Hepatic stellate cell (primary cell): ENCODE measurements at regions not wholly inside any gene's neighbourhood (a gene's known extent, or its start where the extent isn't known, plus 50 kb on each side); places are given as distances from the start of the nearest gene placed in this dataset.

Experiments used
- DNase-seq: peaks from one replicate; pipeline ENCODE4 v3.0.0; 2011; ENCODE audit warnings: low spot score

- DNase-seq = no peak
Observed at GRCh38 chr14:104319491-104320241, 181.3 kb downstream of the KIF26A start.

GRCh38 chr14:104320611-104321086 is 182.3 kb downstream of the KIF26A start:
- DNase-seq = no peak

GRCh38 chr14:104321088-104321801 is 182.9 kb downstream of the KIF26A start:
- no peak for DNase-seq

- no peak for DNase-seq
Observed at GRCh38 chr14:104321802-104322130, 183.4 kb downstream of the KIF26A start.

GRCh38 chr14:104322531-104323366 is 184.4 kb downstream of the KIF26A start:
- no peak for DNase-seq

GRCh38 chr14:104323551-104324175 is 185.3 kb downstream of the KIF26A start:
- DNase-seq = no peak

GRCh38 chr14:104326848-104327247 is 188.5 kb downstream of the KIF26A start:
- no peak for DNase-seq

- DNase-seq = no peak
Observed at GRCh38 chr14:104328607-104329006, 190.2 kb downstream of the KIF26A start.

- no peak for DNase-seq
Observed at GRCh38 chr14:104329793-104330192, 191.4 kb downstream of the KIF26A start.

- no peak for DNase-seq
Observed at GRCh38 chr14:104331871-104332605, 193.7 kb downstream of the KIF26A start.

GRCh38 chr14:104332634-104333270 is 194.4 kb downstream of the KIF26A start:
- DNase-seq = no peak

- DNase-seq = no peak
Observed at GRCh38 chr14:104333646-104334423, 195.4 kb downstream of the KIF26A start.

GRCh38 chr14:104334424-104335161 is 196.2 kb downstream of the KIF26A start:
- no peak for DNase-seq

GRCh38 chr14:104335176-104335575 is 196.8 kb downstream of the KIF26A start:
- DNase-seq = no peak

- DNase-seq = no peak
Observed at GRCh38 chr14:104335611-104336010, 197.2 kb downstream of the KIF26A start.

- no peak for DNase-seq
Observed at GRCh38 chr14:104337351-104337750, 199.0 kb downstream of the KIF26A start.

- DNase-seq = no peak
Observed at GRCh38 chr14:104339361-104339760, 201.0 kb downstream of the KIF26A start.

GRCh38 chr14:104339829-104340228 is 201.4 kb downstream of the KIF26A start:
- no peak for DNase-seq
